GM12891 (cell line): ENCODE measurements at regions not wholly inside any gene's neighbourhood (a gene's known extent, or its start where the extent isn't known, plus 50 kb on each side); places are given as distances from the start of the nearest gene placed in this dataset.

Experiments
- POLR2A ChIP-seq: IDR thresholded peaks from 2 replicates; pipeline ENCODE4 v1.6.1; 2011; ENCODE audit warnings: low read depth, low read length, control low read depth
- POLR2AphosphoS5 ChIP-seq: IDR thresholded peaks from 2 replicates; pipeline ENCODE4 v1.6.1; 2011; ENCODE audit warnings: low read depth, low read length, control low read depth
- TAF1 ChIP-seq: IDR thresholded peaks from 2 replicates; pipeline ENCODE4 v1.6.1; 2011; ENCODE audit warnings: low read depth, low read length, control low read depth

GRCh38 chr1:192747301-192747700 lies 61.5 kb upstream of the RGS2 start:
- TF ChIP-seq POLR2AphosphoS5 (no peak), TAF1 (no peak), POLR2A (no peak)
